ENCODE measurements at regions not wholly inside any gene's neighbourhood (a gene's known extent, or its start where the extent isn't known, plus 50 kb on each side); places are given as distances from the start of the nearest gene placed in this dataset.

DNA sequence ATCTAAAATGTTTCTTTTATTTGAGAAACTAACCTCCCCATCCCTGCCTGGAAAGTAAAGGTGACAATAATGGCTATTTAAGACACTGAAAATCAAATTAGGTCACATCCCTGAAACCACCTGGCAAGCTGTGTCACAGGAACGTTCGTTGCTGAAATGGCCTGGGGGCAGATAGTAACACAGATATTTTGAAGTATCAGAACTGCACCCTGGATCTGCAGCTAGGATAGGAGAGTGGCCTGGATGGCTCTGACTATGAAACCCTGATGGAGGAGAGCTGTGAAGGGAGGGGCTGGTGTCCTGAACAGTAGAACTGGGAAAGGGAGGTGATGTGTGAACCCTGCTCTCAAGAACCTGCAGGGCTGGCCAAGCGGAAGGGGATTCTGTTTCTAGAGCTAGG lies 648.3 kb upstream of the CFAP20DC start:
- no peaks in the 10 kb centered on the region for H3K27me3 ChIP-seq
- WGBS: 54% methylated on average over 3 of the region's 3 CpGs

DNA sequence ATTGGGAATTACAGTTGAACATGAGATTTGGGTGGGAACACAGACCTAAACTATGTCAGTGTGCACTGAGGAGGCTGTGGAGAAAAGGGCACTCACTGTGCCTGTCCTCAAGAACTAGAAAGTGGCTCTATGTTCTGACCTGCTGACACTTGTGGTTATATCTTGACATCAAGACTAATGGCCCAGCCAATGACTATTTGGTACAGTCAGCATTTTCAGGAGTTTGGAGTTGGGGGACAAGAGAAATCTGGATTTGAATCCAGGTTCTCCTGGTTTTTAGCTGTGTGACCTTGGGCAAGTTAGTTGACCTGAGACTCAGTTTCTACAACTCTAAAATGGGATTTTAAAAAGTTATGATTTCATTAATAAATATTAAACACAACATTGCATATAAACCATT lies 647.0 kb upstream of the CFAP20DC start:
- Histone ChIP-seq H3K27ac (no peak overlapping the region), H3K4me3 (no peak overlapping the region), H3K36me3 (no peaks in the 10 kb centered on the region), H3K27me3 (no peaks in the 10 kb centered on the region), H3K4me1 (no peaks in the 10 kb centered on the region), H3K9me3 (no peaks in the 10 kb centered on the region)
- no peak for DNase-seq (ENCODE audit: low spot score in 2 of 2)
- TF ChIP-seq POLR2AphosphoS5 (IDR thresholded peaks at IDR 0.05) (no peak), POLR2A (IDR thresholded peaks at IDR 0.05) (no peak), EP300 (IDR thresholded peaks at IDR 0.05) (no peak)
- TF ChIP-seq, protein P1, sequence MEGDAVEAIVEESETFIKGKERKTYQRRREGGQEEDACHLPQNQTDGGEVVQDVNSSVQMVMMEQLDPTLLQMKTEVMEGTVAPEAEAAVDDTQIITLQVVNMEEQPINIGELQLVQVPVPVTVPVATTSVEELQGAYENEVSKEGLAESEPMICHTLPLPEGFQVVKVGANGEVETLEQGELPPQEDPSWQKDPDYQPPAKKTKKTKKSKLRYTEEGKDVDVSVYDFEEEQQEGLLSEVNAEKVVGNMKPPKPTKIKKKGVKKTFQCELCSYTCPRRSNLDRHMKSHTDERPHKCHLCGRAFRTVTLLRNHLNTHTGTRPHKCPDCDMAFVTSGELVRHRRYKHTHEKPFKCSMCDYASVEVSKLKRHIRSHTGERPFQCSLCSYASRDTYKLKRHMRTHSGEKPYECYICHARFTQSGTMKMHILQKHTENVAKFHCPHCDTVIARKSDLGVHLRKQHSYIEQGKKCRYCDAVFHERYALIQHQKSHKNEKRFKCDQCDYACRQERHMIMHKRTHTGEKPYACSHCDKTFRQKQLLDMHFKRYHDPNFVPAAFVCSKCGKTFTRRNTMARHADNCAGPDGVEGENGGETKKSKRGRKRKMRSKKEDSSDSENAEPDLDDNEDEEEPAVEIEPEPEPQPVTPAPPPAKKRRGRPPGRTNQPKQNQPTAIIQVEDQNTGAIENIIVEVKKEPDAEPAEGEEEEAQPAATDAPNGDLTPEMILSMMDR (IDR thresholded peaks at IDR 0.05): no peak

More for the DNA sequence above, 648.3 kb upstream of the CFAP20DC start:
- H3K9me3 ChIP-seq: no peaks in the 10 kb centered on the region
- no peak for DNase-seq (ENCODE audit: low spot score in 2 of 2)
- TF ChIP-seq POLR2A (IDR thresholded peaks at IDR 0.05) (no peak), POLR2AphosphoS5 (IDR thresholded peaks at IDR 0.05) (no peak), EP300 (IDR thresholded peaks at IDR 0.05) (no peak)
- TF ChIP-seq, protein P1 (IDR thresholded peaks at IDR 0.05): no peak
- no peaks in the 10 kb centered on the region for H3K36me3 ChIP-seq
- H3K4me3 ChIP-seq: no peak overlapping the region
- H3K4me1 ChIP-seq: no peaks in the 10 kb centered on the region
- no peak overlapping the region for H3K27ac ChIP-seq

DNA sequence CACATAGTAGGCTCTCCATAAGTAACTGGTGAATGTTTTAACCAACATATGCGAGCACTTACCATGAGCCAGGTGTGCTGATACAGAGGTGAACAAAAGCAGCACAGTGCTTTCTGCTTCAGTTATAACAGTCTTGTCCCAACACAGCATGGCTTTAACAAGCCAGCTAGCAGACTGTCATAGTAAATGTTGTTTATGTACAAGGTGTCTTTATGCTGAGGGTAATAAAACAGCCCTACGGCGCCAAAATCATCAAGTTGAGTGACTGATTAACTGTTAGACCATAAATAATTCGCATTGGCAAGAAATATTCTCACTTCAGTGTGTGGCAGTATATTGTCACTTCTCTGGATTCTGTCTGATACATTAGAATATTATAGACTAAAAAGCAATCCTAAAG lies 646.0 kb upstream of the CFAP20DC start:
- 64% methylated on average over 4 of the region's 4 CpGs for WGBS
- no peaks in the 10 kb centered on the region for H3K27me3 ChIP-seq
- H3K27ac ChIP-seq: no peak overlapping the region
- H3K4me3 ChIP-seq: no peak overlapping the region
- no peaks in the 10 kb centered on the region for H3K9me3 ChIP-seq
- DNase-seq (ENCODE audit: low spot score in 2 of 2): no peak
- no peaks in the 10 kb centered on the region for H3K4me1 ChIP-seq
- TF ChIP-seq EP300 (IDR thresholded peaks at IDR 0.05) (no peak), POLR2AphosphoS5 (IDR thresholded peaks at IDR 0.05) (no peak), POLR2A (IDR thresholded peaks at IDR 0.05) (no peak)
- TF ChIP-seq, protein P1 (IDR thresholded peaks at IDR 0.05): no peak
- no peaks in the 10 kb centered on the region for H3K36me3 ChIP-seq

DNA sequence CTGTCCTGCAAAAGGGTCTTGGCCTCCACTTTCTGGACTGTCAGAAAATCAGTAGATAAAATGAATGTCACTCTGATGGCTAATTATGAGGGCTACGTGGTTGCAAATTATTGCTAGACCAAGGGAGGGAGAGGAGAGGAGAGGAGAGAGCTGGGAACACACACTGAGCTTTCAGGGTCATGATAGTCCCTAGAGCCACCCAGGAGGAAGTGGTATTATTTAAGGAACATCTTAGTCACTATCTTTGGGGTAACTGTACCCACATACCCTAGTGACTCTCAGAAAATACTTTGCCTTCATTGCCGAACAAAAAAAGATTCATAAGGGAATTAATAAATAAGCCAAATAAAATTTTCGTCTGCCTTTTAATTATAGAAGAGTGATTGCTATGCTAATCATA lies 642.3 kb upstream of the CFAP20DC start:
- no peak overlapping the region for H3K27ac ChIP-seq
- H3K36me3 ChIP-seq: no peaks in the 10 kb centered on the region
- no peaks in the 10 kb centered on the region for H3K27me3 ChIP-seq
- WGBS: 47% methylated on average over 3 of the region's 3 CpGs
- H3K9me3 ChIP-seq: no peaks in the 10 kb centered on the region
- no peak for DNase-seq (ENCODE audit: low spot score in 2 of 2)
- H3K4me3 ChIP-seq: no peak overlapping the region
- no peaks in the 10 kb centered on the region for H3K4me1 ChIP-seq
- TF ChIP-seq EP300 (IDR thresholded peaks at IDR 0.05) (no peak), POLR2A (IDR thresholded peaks at IDR 0.05) (no peak), POLR2AphosphoS5 (IDR thresholded peaks at IDR 0.05) (no peak)
- TF ChIP-seq, protein P1 (IDR thresholded peaks at IDR 0.05): no peak

DNA sequence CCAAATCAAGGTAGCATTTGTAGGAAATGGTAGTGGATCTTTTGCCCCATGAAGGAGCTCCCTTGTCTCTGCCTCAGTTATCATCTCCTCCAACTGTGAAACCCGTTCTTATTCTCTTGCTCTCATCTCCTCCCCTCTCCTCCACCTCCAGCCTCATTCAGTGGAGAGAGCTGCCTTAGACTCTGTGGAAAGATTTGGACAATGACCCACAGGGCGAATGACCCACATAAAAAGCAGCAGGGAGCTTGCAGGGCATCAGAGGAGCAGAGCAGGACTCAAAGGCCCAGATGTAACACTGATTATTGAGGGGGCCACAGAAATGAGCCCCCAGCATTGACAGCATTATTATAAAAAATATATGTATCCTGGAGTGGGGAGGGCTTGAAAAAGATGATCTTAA lies 641.1 kb upstream of the CFAP20DC start:
- WGBS: 81% methylated on average over 2 of the region's 2 CpGs

More for the DNA sequence above, 641.1 kb upstream of the CFAP20DC start:
- TF ChIP-seq POLR2AphosphoS5 (IDR thresholded peaks at IDR 0.05): no peak
- TF ChIP-seq, protein P1 (IDR thresholded peaks at IDR 0.05): no peak
- no peak for TF ChIP-seq POLR2A (IDR thresholded peaks at IDR 0.05)
- no peak for TF ChIP-seq EP300 (IDR thresholded peaks at IDR 0.05)
- no peak overlapping the region for H3K4me3 ChIP-seq
- no peaks in the 10 kb centered on the region for H3K4me1 ChIP-seq
- no peak for DNase-seq (ENCODE audit: low spot score in 2 of 2)
- H3K9me3 ChIP-seq: no peaks in the 10 kb centered on the region
- no peaks in the 10 kb centered on the region for H3K36me3 ChIP-seq
- H3K27ac ChIP-seq: no peak overlapping the region
- no peaks in the 10 kb centered on the region for H3K27me3 ChIP-seq
